GM12891 (cell line): ENCODE measurements at regions not wholly inside any gene's neighbourhood (a gene's known extent, or its start where the extent isn't known, plus 50 kb on each side); places are given as distances from the start of the nearest gene placed in this dataset.

Source experiments
- POLR2A ChIP-seq: IDR thresholded peaks from 2 replicates; pipeline ENCODE4 v1.6.1; 2011; ENCODE audit warnings: low read depth, low read length, control low read depth
- POLR2AphosphoS5 ChIP-seq: IDR thresholded peaks from 2 replicates; pipeline ENCODE4 v1.6.1; 2011; ENCODE audit warnings: low read depth, low read length, control low read depth
- POU2F2 ChIP-seq: IDR thresholded peaks from 2 replicates; pipeline ENCODE4 v1.6.1; 2011; ENCODE audit warnings: low read depth, mild to moderate bottlenecking, control low read depth, low read length, moderate library complexity
- SPI1 ChIP-seq: IDR thresholded peaks from 2 replicates; pipeline ENCODE4 v1.6.1; 2011; ENCODE audit warnings: low read depth, low read length, control low read depth
- TAF1 ChIP-seq: IDR thresholded peaks from 2 replicates; pipeline ENCODE4 v1.6.1; 2011; ENCODE audit warnings: low read depth, low read length, control low read depth

GRCh38 chr2:147467441-147467840, 377.4 kb upstream of the ACVR2A start:
- no peak for TF ChIP-seq TAF1
- no peak for TF ChIP-seq POLR2AphosphoS5
- no peak for TF ChIP-seq POLR2A
- no peak for TF ChIP-seq SPI1
- TF ChIP-seq POU2F2, result no peak
